ENCODE measurements at regions not wholly inside any gene's neighbourhood (a gene's known extent, or its start where the extent isn't known, plus 50 kb on each side); places are given as distances from the start of the nearest gene placed in this dataset.
A peak's percentile ranks its signal among the peaks of the same experiment; 100 is the strongest.
"Not testable (repeated sequence)": the region's sequence is repeated elsewhere in the genome, so short reads cannot be mapped to it uniquely, and the experiment has no call there.

DNA sequence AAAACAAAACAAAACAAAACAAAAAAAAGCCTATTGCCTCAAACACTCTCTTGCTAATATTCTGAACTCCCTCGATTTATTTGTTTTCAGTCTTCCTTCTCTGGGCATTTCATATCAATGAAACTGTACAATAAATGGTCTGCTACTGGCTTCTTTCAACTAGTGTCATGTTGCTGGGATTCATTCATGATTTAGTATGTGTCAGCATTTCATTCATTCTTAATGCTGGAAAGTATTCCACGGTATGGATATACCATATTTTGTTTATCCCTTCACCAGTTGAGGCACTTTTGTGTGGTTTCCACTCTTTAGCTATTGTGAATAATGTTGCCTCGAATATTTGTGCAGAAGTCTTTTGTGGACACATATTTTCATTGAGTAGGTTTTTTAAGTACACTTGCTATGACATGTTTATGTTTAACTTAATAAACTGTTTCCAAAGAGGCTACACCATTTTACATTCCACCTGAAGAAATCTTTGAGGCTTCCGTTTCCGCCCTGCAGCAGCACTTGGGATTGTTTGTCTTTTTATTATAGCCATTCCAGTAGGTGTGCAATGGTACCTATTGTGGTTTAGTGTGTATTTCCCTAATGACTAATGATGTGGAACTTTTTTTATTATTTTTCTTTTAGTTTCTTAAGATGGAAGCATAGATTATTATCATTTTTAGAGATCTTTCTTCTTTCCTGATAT, 543.6 kb upstream of the SOX11 start:
- no peak for DNase-seq (ENCODE audit: low spot score)

DNA sequence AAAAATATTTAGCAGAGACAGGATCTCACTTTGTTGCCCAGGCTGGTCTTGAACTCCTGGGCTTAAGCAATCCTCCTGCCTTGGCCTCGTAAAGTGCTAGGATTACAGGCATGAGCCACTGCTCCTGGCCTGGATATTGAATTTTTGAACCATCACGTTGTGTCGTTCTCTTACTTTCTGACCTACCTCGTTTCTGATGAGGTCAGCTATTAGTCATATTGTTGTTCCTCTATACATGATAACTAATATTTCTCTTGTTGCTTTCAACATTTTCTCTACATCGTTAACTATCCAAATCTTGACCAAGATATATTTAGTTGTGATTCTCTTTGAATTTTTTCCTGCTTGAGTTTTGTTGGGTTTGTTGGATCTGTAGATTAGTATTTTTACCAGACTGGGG, 541.3 kb upstream of the SOX11 start:
- DNase-seq (ENCODE audit: low spot score): no peak

DNA sequence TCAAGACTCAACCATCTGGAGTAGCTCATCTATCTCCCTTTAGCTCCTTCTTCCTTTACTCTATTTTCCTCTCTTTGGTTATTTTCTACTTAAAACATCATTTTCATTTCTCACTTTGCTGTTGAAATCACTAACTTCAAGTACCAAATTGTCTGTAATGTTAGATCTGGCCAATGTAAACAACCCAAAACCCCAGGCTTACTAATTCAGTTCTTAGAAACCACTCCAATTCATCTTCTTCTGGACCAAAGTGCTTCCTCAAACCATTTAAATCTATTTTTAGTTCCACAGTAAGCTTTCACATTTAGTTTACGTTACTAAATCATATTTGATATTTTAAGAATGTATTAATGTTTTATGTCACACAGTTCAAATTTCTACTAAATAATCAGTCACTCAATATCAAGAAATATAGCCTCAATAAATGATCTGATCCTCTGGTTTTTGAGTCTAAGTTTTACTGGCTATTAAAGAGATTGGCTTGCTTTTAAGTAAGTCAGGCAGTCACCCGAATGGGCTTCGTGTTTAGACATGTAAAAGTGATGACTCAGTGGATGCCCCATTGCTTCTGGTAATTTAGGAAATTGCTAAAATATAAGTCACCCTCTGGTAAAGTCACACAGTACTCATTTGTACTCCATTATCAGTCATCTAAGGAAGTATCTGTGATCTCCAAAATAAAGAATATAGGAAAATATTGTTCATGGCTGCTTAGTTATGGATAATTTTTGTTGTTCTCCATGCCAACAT, 527.2 kb upstream of the SOX11 start:
- peak; percentile 78 for DNase-seq (ENCODE audit: low spot score)

DNA sequence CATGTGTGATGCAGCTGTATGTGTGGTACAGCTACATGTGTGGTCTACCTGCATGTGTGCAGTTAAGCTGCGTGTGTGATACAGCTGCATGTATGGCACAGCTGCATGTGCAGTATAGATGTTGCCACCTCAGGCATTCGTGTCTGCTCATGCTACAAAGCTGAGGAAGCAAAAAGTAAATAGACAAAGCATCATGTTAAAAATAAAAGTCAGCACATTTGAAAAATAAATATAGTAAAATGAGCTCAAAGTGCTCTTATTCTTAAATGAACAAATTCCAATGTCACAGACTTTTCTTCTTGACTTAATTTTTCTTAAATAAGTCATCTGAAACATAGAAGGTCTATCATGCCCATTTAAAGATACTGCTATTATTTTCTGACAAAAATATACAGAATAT, 519.3 kb upstream of the SOX11 start:
- DNase-seq (ENCODE audit: low spot score): no peak

DNA sequence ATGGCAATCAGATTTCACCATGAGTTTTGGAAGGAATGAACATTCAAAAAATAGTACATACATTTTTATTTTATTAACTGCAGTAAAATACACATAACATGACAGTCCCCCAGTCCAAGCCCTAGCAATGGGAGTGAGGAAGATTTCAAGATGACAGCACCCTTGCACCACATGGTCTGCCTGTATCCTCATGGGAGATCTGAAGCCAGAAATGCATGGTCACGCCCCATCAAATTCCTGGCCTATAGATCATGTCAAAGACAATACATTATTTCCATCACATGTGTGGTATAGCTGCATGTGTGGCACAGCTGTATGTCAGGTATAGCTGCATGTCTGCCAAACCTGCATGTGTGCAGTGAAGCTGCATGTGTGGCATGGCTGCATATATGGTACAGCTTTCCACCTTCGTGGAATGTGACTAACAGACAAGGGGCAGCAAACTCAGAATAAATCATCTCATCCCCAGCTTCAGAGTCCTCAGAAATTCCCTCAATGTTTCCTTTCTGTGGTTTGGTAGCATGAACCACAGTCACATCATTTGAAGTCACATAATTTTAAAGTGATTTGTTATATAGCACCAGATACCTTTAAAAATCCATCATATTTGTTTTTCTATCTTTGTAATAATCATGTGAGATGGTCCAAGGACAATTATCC, 518.2 kb upstream of the SOX11 start:
- no peak for DNase-seq (ENCODE audit: low spot score)

DNA sequence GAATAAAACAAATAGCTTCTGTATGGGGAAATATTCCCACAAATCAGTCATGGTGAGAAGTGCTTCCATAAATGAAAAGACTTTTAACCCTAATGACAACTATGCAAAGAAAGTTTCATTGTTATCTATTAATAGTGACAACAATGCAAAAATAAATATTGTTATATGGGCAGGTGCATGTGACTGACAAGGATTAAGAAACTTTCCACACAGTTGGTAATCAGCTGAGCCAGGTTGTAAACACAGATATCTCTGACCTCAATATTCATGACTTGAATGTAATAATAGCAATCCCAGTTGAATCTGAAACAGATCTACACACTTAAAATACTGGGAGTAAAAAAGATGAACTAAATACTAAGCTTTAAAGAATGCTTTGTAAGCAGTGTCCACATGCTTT, 517.0 kb upstream of the SOX11 start:
- no peak for DNase-seq (ENCODE audit: low spot score)

DNA sequence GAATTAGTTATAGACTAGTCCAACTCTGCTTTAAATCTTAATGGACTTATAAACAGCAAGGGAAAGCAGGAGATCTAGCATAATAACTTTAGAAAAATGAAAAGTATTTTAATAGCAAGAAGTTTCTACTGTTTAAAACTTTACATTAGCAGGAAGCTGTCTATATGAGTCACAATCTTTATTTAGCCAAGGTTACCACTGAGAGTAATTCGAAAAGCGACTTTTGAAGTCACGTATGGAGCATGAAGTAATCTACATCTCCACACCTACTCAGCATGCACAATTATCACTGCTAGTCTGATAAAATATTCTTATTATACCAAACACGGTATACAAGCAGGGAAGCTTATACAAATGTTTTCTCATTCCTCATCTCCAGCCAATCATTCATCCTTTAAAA, 515.4 kb upstream of the SOX11 start:
- no peak for DNase-seq (ENCODE audit: low spot score)

DNA sequence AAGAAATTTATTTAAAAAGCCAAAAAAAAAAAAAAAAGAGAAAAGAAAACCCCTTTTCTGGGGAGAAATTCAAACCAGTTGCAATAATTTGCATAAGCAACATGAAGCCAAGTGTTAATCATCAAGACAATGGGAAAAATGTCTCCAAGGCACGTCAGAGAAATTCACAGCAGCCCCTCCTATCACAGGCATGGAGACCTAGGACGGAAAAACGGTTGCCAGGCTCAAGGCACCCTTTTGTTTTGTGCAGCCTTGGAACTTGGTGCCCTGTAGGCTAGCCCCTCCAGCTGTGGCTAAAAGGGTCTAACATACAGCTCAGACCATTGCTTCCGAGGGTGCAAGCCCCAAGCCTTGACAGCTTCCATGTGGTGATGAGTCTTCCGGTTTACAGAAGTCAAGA, 509.2 kb upstream of the SOX11 start:
- no peak for DNase-seq (ENCODE audit: low spot score)

DNA sequence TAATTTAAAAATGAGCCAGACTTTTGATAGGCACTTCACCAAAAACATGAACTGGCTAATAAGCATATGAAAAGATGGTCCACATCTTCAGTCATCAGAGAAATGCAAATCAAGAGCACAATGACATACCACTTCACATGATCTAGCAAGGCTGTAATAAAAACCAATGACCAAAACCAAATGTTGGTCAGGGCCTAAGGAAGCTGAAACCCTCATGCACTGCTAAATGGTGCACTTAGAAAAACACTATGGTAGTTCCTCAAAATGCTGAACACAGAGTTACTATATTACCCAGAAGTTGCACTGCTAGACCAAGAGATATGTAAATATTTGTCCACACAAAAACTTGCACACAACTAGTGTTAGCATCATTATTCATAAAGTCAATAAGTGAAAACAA, 504.9 kb upstream of the SOX11 start:
- no peak for DNase-seq (ENCODE audit: low spot score)

DNA sequence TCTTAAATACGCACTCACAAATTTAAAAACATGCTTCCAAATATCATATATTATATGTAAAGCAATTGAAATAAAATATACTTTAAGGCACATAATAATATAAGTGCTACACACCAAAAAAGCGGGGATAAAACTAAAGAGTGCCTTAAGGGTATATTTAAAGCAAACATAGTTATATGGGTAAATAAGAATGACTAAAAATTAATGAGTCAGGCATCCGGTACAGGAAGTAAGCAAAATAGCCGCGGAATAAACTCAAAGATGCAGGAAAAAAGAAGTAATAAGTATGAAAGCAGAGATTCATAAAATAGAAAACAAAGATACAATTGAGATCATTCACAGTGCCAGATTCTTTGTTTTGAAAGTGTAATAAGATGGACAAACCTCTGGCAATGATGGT, 503.5 kb upstream of the SOX11 start:
- no peak for DNase-seq (ENCODE audit: low spot score)

DNA sequence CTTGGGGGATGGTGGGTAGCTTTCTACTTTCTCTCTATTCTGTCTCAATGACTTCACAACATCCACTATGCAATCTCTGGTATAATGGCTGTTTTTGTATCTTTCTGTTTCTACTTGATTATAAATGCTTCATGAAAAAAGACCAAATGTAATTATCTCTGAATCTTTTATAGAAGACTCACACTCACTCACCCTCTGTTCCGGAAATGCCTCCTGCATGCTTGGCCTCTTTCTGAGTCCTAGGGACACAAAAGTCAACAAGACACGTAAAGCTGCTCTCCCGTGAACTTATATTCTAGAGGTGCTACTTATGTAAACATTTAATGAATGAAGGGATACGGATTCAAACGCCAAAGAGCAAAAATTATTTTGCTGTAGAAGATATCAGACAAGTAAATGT, 502.2 kb upstream of the SOX11 start:
- DNase-seq (ENCODE audit: low spot score): no peak

DNA sequence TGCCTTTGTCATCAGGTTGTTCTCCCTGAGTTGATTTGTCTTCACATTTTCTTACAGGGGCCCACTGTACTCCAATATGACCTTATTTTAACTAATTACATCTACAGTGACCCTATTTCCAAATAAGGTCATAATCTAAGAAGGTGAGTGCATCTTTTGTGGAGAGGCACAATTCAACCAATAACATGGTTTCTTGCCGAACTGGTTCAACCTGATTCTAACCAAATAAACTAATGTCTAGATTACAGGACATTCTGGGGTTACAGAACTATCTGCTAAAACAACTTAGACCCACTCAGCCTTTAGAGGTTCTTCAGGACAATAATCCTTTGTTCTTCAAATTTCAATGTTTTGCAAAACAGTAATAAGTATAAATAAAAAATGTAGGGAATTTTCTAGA, 496.5 kb upstream of the SOX11 start:
- DNase-seq (ENCODE audit: low spot score): no peak

DNA sequence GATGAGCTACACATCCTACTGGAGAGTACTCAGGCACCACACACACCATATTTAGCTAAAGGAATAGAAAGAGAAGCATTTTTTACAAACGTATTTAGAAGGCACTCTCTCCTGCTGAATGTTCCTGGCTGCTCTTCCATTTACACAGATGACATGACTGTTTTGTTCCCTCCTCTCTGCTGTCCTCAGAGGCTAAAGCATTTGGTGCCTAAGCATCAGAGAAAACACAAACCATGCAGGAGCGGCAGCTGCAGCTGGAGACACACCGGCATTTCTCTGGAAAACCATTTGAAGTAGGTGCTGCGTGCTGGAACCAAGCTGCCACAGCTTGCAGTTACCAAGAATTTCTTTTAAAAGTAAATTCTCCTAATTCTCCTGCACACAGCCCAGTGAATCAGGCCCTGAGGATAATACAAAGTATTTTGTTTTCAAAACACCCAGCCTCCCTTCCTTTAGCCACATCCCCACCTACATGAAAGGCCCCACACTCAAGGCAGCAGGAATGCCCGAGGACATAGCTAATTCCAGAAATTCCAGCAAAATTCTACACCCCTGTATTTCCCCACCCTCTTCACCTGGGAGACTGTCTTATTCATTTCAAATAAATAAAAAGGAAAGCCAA, 488.9 kb upstream of the SOX11 start:
- no peak for DNase-seq (ENCODE audit: low spot score)

DNA sequence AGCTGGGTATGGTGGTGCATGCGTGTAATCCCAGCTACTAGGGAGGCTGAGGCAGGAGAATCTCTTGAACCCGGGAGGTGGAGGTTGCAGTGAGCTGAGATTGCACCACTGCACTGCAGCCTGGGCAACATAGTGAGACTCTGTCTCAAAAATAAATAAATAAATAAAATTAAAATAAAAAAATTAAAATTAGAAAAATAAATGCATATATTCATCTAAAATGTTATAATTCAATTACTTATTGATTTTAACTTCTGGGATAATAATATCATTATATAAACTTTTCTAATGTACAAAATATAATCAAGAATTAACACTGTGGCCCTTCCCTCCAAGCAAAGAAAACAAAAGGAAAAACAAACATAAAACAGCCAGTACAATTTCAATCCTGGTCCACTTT, 485.4 kb upstream of the SOX11 start:
- not testable (repeated sequence) for DNase-seq (ENCODE audit: low spot score)

DNA sequence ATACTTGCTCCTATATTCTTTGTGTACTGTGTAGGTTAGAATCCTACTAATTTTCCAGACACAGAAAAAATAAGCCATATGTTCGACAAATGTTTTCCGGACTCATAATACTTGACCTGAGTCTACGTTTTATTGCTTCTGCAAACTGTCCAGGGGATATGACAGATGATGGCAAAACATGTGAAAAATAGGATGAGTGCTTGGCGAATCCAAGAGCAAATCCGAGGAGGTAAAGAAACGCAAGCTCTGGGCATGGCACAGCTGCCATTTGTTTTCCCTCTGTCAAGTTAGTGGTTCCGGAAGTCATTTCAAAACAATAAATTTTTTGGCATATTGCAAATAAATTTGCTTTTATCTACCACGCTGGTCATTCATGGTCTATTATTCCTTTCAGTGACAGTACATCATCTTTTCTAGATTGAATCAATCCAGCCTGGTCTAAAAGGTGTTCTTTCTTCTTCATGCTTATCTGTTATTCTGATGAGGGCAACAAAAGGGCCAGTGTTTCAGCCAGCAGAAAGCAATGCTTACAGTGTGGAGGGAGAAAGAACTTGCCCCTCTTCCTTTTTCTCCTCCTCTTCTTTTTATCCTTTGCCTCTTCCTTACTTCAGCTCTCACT, 476.1 kb upstream of the SOX11 start:
- no peak for DNase-seq (ENCODE audit: low spot score)

DNA sequence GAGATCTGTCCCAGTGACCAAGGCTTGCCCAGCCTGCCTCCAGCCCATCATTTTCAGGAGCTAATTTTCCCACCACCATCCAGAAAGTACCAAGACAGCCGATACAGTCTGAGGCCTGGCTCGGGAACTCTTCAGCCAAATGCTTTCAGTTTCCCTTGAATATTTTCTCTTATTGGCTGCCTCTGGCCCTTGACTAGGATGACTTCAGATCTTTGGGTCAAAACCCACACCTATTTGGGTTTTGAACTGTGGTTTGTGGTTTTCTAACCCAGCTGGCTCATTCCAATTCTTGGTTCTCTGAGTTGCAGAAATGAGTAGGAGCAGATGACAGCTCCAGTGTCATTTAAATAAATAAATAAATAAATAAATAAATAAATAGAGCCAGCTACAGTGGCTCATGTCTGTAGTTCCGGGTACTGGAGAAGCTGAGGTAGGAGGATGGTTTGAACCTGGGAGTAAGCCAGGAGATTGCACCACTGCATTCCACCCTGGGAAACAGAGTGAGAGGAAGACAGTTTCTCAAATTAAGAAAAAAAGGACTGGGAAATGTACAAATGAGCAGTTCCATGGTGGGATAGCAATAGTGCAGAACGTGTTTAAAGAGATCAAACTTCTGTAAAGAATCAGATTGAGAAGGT, 465.0 kb upstream of the SOX11 start:
- DNase-seq (ENCODE audit: low spot score): peak; percentile 2

DNA sequence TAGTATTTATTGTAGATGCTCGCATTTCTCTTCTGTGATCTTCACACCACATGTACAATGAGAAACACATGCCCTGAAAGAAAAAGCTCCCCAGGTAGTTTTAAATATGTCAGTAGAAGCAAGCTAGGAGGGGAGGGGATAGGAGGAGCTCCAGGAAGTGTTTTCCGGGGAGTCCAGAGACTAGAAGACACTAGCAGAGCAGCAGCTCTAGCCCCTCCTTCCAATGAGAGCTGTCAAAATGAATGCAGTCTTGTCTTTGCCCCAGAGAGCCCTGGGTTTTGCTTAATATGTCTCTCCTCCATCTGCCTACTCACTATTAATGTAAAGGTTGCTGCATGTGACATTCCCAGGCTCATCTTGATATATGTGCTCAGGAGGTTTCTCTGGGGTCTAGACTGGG, 462.6 kb upstream of the SOX11 start:
- no peak for DNase-seq (ENCODE audit: low spot score)

DNA sequence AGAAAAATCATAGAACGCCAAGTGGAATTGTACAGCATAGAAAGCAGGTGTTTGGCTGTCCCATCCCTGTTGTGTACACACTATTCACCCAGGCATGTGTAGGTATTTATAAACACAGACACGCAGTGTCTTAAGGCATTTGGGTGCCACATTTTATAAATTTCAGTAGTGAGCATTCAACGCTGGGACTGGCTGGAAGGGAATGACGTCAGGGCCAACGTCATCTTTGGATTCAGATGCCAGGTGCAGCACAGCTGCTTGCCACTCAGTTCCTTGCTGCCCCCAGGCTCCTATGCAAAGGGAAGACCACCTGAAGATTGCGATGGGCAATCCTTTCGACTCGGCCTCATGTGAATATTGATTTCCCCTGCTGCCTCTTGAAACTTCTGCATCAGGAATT, 461.7 kb upstream of the SOX11 start:
- no peak for DNase-seq (ENCODE audit: low spot score)

DNA sequence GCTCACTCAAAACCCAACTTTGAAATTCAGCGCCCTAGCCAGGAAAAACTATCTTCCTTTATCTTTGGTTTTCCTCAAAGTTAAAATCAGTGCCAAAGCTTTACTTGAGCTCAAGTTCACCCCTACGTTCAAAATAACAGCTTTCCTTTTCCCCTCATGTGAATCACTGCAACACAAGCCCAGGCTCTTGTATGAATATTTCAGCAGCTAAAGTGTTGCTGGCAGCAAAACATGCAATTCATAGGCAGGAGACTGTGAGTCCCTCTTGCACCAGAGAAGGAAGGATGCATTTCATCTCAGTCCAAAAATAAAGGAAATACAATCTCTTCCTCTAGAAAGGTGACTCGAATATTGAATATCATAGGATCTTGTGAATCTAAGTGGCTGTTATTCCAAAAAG, 461.3 kb upstream of the SOX11 start:
- no peak for DNase-seq (ENCODE audit: low spot score)

DNA sequence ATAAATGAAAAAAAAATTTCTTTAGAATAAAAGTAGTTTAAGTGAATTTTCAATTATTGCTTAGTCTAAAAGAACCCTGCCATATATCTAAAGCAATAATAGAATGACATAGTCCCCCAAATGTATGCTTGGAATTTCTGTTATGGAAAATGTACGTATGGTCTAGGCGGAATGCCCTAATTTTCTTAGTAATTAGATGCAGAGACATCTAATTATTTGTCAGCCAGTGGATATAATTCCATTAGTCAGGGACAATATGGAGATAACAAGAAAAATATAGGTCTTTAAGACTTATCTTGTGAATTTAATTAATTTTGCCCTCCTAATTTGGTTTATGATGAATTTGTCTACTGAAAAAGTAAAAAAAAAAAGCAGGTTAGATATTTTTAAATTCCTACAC, 460.9 kb upstream of the SOX11 start:
- DNase-seq (ENCODE audit: low spot score): no peak

DNA sequence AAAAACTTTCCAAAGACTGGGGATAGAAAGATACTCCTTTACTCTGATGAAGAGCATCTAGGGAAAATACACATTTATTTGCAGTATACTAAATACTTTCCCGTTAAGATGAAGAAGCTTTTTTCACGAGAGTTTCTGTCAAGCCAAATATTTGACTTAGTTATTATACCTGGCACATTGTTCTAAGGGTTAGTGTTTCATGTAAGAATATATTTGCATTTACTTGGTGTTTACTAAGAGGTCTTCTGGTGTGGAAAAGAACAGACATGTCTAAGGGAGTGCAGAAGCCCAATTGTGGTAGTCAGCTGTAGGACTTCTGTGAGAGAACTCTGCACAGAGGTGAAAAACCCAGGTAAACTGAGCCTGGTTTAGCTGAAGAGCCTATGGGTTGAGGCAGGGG, 457.6 kb upstream of the SOX11 start:
- no peak for DNase-seq (ENCODE audit: low spot score)

DNA sequence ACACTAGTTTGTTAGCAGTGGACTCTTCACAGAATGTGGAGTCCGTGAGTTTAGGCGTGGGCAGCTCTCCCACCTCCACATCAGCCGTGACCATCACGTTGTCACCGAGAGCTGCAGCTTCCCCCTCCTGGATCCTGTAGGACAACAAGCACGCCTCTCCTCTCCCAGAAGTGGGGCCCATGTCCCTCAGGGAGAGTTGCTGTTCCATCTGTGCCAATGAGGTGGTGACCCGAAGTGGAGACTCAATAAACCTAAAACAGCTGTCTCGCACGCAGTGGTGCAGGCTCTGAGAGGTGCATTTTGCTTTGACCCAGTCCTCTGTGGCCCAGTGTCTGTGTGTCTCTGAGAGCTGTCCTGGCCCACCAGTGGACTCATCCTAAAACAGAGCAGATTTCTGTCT, 456.5 kb upstream of the SOX11 start:
- no peak for DNase-seq (ENCODE audit: low spot score)
